Esophagus muscularis mucosa (tissue), 4 donors: ENCODE measurements at regions not wholly inside any gene's neighbourhood (a gene's known extent, or its start where the extent isn't known, plus 50 kb on each side); places are given as distances from the start of the nearest gene placed in this dataset.
"Not testable (repeated sequence)": the region's sequence is repeated elsewhere in the genome, so short reads cannot be mapped to it uniquely, and the experiment has no call there.

Experiments used
- DNase-seq: peaks from one replicate; pipeline ENCODE4 v3.0.0-alpha.2; 2017; ENCODE audit errors: extremely low spot score
- H3K27ac ChIP-seq, 4 donors: fragments of 200-600 bp; sonication (generic); replicated peaks in 1 of 4; 1 replicate in 3 of 4; 2 replicates in 1 of 4; pipeline ENCODE4 v1.5.1; 2016 to 2019; ENCODE audit warnings: mild to moderate bottlenecking in 1 of 4
- H3K27me3 ChIP-seq, 4 donors: fragments of 200-600 bp; sonication (generic); one replicate each; pipeline versions ENCODE4 v1.5.1 to v1.6.0; 2016 to 2019
- H3K36me3 ChIP-seq, 4 donors: fragments of 200-600 bp; sonication (generic); one replicate each; pipeline ENCODE4 v1.5.1; 2016 to 2019
- H3K4me1 ChIP-seq, 4 donors: fragments of 200-600 bp; sonication (generic); one replicate each; pipeline ENCODE4 v1.5.1; 2016 to 2019
- H3K4me3 ChIP-seq, 4 donors: fragments of 200-600 bp; sonication (generic); 1 replicate in 2 of 4; 2 replicates in 2 of 4; pipeline ENCODE4 v1.5.1; 2016 to 2019; ENCODE audit warnings: mild to moderate bottlenecking in 4 of 4, moderate library complexity in 1 of 4
- H3K9me3 ChIP-seq, 4 donors: fragments of 200-600 bp; sonication (generic); 1 replicate in 3 of 4; 2 replicates in 1 of 4; pipeline ENCODE4 v1.5.1; 2016 to 2019
- EP300 ChIP-seq: sonication (generic); formaldehyde crosslinking; IDR thresholded peaks from one replicate; pipeline ENCODE4 v1.6.1; 2017; ENCODE audit warnings: antibody characterized with exemption
- POLR2A ChIP-seq: fragments of 450-650 bp; IDR thresholded peaks from one replicate; pipeline ENCODE4 v1.6.1; 2017; ENCODE audit warnings: antibody characterized with exemption, moderate library complexity, mild to moderate bottlenecking, low read depth
- POLR2AphosphoS5 ChIP-seq, 2 donors: sonication (generic); formaldehyde crosslinking; IDR thresholded peaks; one replicate each; pipeline ENCODE4 v1.6.1; 2017; ENCODE audit warnings: antibody characterized with exemption in 2 of 2
- WGBS: methylation state at CpG from one replicate; pipeline ENCODE4 v1.1.5; 2018; 5-methylcytosine and 5-hydroxymethylcytosine counted together
- intact Hi-C: fragments of 100-400 bp; cut with DNase I; formaldehyde crosslinking; loops from one replicate; pipeline ENCODE4 v1.15.1; 2023
- TF ChIP-seq, protein P1 (sequence below), 3 experiments: fragments of 200-600 bp in 2 of 3; fragments of 450-650 bp in 1 of 3; sonication (generic) in 2 of 3; IDR thresholded peaks; one replicate each; pipeline ENCODE4 v1.5.1; 2017 to 2019; ENCODE audit warnings: antibody characterized with exemption in 3 of 3, mild to moderate bottlenecking in 2 of 3, moderate library complexity in 1 of 3

- no peaks in the 10 kb centered on the region for H3K36me3 ChIP-seq
- whole genome bisulfite sequencing = 42% methylated on average over 1 of the region's 1 CpG
- peaks cover 0 to 4% (median 0%) of the 10 kb centered on the region in 4 donors for H3K9me3 ChIP-seq
- H3K4me3 ChIP-seq = no peak overlapping the region
- H3K27ac ChIP-seq = no peak overlapping the region
- H3K27me3 ChIP-seq = no peaks in the 10 kb centered on the region
- DNase-seq = no peak
- intact Hi-C loops = no loop called here
- TF ChIP-seq, protein P1, sequence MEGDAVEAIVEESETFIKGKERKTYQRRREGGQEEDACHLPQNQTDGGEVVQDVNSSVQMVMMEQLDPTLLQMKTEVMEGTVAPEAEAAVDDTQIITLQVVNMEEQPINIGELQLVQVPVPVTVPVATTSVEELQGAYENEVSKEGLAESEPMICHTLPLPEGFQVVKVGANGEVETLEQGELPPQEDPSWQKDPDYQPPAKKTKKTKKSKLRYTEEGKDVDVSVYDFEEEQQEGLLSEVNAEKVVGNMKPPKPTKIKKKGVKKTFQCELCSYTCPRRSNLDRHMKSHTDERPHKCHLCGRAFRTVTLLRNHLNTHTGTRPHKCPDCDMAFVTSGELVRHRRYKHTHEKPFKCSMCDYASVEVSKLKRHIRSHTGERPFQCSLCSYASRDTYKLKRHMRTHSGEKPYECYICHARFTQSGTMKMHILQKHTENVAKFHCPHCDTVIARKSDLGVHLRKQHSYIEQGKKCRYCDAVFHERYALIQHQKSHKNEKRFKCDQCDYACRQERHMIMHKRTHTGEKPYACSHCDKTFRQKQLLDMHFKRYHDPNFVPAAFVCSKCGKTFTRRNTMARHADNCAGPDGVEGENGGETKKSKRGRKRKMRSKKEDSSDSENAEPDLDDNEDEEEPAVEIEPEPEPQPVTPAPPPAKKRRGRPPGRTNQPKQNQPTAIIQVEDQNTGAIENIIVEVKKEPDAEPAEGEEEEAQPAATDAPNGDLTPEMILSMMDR (IDR thresholded peaks at IDR 0.05) = no peak
- TF ChIP-seq POLR2AphosphoS5 (IDR thresholded peaks at IDR 0.05) (no peak), POLR2A (no peak), EP300 (no peak)
- no peaks in the 10 kb centered on the region for H3K4me1 ChIP-seq
Observed at GRCh38 chr2:57402755-57403154, 643.9 kb upstream of the VRK2 start.

DNA sequence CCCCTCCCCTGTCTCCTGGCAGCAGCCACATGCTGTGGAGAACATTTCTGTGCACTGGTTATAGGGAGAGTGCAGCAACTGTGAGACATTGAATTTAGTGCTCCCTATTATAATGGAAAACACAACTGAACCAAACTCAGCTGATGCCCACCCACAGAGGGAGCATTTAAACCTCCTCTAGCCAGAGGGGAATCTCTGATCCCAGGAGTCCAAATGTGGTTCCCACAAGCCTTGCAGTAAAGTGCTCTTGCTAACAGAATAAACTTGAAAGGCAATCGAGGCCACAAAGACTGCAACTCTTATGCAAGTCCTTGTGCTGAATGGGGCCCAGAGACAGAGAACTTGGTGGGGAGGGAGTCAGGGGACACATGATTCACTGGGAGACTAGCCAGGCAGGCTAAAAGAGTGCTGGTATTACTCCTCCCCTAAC is 638.8 kb upstream of the VRK2 start:
- no peak for DNase-seq
- no peak for TF ChIP-seq POLR2AphosphoS5 (IDR thresholded peaks at IDR 0.05)
- TF ChIP-seq, protein P1 (IDR thresholded peaks at IDR 0.05) = no peak
- no peak for TF ChIP-seq EP300
- TF ChIP-seq POLR2A = no peak
- WGBS = 54% methylated on average over 1 of the region's 1 CpG
- H3K9me3 ChIP-seq = peaks cover 0 to 12% (median 2%) of the 10 kb centered on the region in 4 donors
- no peaks in the 10 kb centered on the region for H3K27me3 ChIP-seq
- H3K4me1 ChIP-seq = no peaks in the 10 kb centered on the region
- intact Hi-C loops = no loop called here
- H3K27ac ChIP-seq = no peak overlapping the region
- no peak overlapping the region for H3K4me3 ChIP-seq
- no peaks in the 10 kb centered on the region for H3K36me3 ChIP-seq

- Histone ChIP-seq H3K27ac (no peak overlapping the region), H3K4me3 (no peak overlapping the region), H3K9me3 (peaks cover 0 to 12% (median 3%) of the 10 kb centered on the region in 4 donors), H3K27me3 (no peaks in the 10 kb centered on the region), H3K4me1 (no peaks in the 10 kb centered on the region), H3K36me3 (no peaks in the 10 kb centered on the region)
- TF ChIP-seq EP300 (no peak), POLR2AphosphoS5 (IDR thresholded peaks at IDR 0.05) (no peak), POLR2A (no peak)
- TF ChIP-seq, protein P1 (IDR thresholded peaks at IDR 0.05) = no peak
- DNase-seq = no peak
- WGBS = 100% methylated on average over 1 of the region's 1 CpG
- intact Hi-C loops = no loop called here
Observed at GRCh38 chr2:57408587-57408986, 638.0 kb upstream of the VRK2 start.

DNA sequence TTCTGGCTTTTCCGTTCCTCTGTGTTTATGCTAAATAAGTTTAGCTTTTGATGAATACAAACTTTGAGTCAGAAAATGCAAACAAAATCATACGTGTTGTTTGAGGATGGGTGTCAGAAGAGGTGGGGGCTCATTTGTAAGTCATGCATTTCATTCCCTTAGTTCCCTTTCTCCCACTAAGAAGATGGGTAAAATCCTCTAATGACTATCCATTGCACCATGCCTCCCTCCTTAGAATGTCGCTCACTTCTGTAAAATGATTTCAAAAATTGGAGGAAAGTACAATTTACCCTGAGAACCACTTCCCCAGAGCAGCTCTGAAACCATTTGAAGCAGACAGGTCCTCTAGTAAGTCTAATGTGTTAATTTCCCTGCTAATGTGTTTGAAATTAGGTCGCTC is 629.6 kb upstream of the VRK2 start:
- DNase-seq = no peak
- H3K4me1 ChIP-seq = no peaks in the 10 kb centered on the region

DNA sequence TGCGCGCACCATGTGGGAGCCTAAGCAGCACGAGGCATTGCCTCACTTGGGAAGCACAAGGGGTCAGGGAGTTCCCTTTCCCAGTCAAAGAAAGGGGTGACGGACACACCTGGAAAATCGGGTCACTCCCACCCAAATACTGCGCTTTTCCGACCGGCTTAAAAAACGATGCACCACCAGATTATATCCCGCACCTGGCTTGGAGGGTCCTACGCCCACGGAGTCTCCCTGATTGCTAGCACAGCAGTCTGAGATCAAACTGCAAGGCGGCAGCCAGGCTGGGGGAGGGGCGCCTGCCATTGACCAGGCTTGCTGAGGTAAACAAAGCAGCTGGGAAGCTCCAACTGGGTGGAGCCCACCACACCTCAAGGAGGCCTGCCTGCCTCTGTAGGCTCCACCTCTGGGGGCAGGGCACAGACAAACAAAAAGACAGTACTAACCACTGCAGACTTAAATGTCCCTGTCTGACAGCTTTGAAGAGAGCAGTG is 627.7 kb upstream of the VRK2 start:
- H3K27me3 ChIP-seq, intact Hi-C loops, H3K36me3 ChIP-seq, DNase-seq, H3K9me3 ChIP-seq, H3K27ac ChIP-seq, H3K4me3 ChIP-seq, H3K4me1 ChIP-seq: not testable (repeated sequence)
- WGBS = 77% methylated on average over 12 of the region's 14 CpGs

More for the DNA sequence above, 629.6 kb upstream of the VRK2 start:
- Histone ChIP-seq H3K27me3 (no peaks in the 10 kb centered on the region), H3K4me3 (no peak overlapping the region), H3K9me3 (peaks cover 0 to 7% (median 3%) of the 10 kb centered on the region in 4 donors), H3K36me3 (no peaks in the 10 kb centered on the region), H3K27ac (no peak overlapping the region)
- WGBS = 62% methylated on average over 4 of the region's 4 CpGs
- intact Hi-C loops = no loop called here
- no peak for TF ChIP-seq POLR2AphosphoS5 (IDR thresholded peaks at IDR 0.05)
- no peak for TF ChIP-seq POLR2A

DNA sequence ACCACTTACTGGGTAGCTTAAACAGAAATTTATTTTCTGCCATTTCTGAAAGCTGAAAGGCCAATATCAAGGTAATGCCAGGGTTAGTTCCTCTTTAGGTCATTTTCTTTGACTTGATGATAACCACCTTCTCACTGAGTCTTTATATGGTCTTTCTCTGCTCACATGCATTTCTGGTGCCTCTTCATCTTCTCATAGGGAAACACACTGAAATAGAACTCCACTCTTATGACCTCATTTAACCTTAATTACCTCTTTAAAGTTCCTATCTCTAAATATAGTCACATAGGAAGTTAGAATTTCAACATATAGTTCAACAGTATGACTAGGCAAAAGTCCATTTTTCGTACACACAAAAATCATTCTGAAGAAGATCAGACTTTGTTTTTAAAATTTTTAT is 616.8 kb upstream of the VRK2 start:
- Histone ChIP-seq H3K4me1 (no peaks in the 10 kb centered on the region), H3K27me3 (no peaks in the 10 kb centered on the region), H3K9me3 (no peaks in the 10 kb centered on the region), H3K36me3 (no peaks in the 10 kb centered on the region), H3K27ac (no peak overlapping the region), H3K4me3 (no peak overlapping the region)
- DNase-seq = no peak
- WGBS = 83% methylated on average over 1 of the region's 1 CpG
- intact Hi-C loops = no loop called here
- TF ChIP-seq POLR2A = no peak
- no peak for TF ChIP-seq EP300
- TF ChIP-seq POLR2AphosphoS5 (IDR thresholded peaks at IDR 0.05) = no peak
